HG03025 (cell line): ENCODE measurements at regions not wholly inside any gene's neighbourhood (a gene's known extent, or its start where the extent isn't known, plus 50 kb on each side); places are given as distances from the start of the nearest gene placed in this dataset.
"Not testable (repeated sequence)": the region's sequence is repeated elsewhere in the genome, so short reads cannot be mapped to it uniquely, and the experiment has no call there.

Experiments used
- ATAC-seq: cut with Tn5 transposase; IDR thresholded peaks from one replicate; pipeline ENCODE4 v1.9.1; 2021; ENCODE audit warnings: mild to moderate bottlenecking, moderate library complexity; ENCODE audit not compliant: unreplicated experiment, low FRiP score

- ATAC-seq = no peak
Measured at GRCh38 chrX:39477762-39478120, 620.0 kb downstream of the BCOR start.

GRCh38 chrX:39479856-39480255 lies 617.9 kb downstream of the BCOR start:
- no peak for ATAC-seq

GRCh38 chrX:39480963-39481362 lies 616.8 kb downstream of the BCOR start:
- ATAC-seq = no peak

GRCh38 chrX:39481621-39482020 lies 616.1 kb downstream of the BCOR start:
- no peak for ATAC-seq

- no peak for ATAC-seq
Measured at GRCh38 chrX:39484159-39485068, 613.3 kb downstream of the BCOR start.

GRCh38 chrX:39487166-39487968 lies 610.4 kb downstream of the BCOR start:
- ATAC-seq = peak; percentile 57

- ATAC-seq = no peak
Measured at GRCh38 chrX:39487969-39488330, 609.8 kb downstream of the BCOR start.

GRCh38 chrX:39491548-39492297 lies 606.0 kb downstream of the BCOR start:
- peak; percentile 58 for ATAC-seq

GRCh38 chrX:39492497-39493162 lies 605.1 kb downstream of the BCOR start:
- ATAC-seq = no peak

GRCh38 chrX:39493168-39493567 lies 604.6 kb downstream of the BCOR start:
- ATAC-seq = no peak

GRCh38 chrX:39497117-39497516 lies 600.6 kb downstream of the BCOR start:
- not testable (repeated sequence) for ATAC-seq

- no peak for ATAC-seq
Measured at GRCh38 chrX:39497702-39498265, 600.0 kb downstream of the BCOR start.

GRCh38 chrX:39499996-39500395 lies 597.8 kb downstream of the BCOR start:
- no peak for ATAC-seq

GRCh38 chrX:39501822-39502221 lies 595.9 kb downstream of the BCOR start:
- ATAC-seq = no peak

- ATAC-seq = no peak
Measured at GRCh38 chrX:39502486-39502885, 595.3 kb downstream of the BCOR start.

GRCh38 chrX:39504227-39504626 lies 593.5 kb downstream of the BCOR start:
- no peak for ATAC-seq

- no peak for ATAC-seq
Measured at GRCh38 chrX:39504850-39505259, 592.9 kb downstream of the BCOR start.

- ATAC-seq = no peak
Measured at GRCh38 chrX:39506131-39506530, 591.6 kb downstream of the BCOR start.

- ATAC-seq = no peak
Measured at GRCh38 chrX:39507034-39507433, 590.7 kb downstream of the BCOR start.
